HG02588 (cell line): ENCODE measurements at regions not wholly inside any gene's neighbourhood (a gene's known extent, or its start where the extent isn't known, plus 50 kb on each side); places are given as distances from the start of the nearest gene placed in this dataset.

Source experiments
- ATAC-seq: cut with Tn5 transposase; IDR thresholded peaks from one replicate; pipeline ENCODE4 v1.9.1; 2021; ENCODE audit warnings: mild to moderate bottlenecking, moderate library complexity; ENCODE audit not compliant: unreplicated experiment

DNA sequence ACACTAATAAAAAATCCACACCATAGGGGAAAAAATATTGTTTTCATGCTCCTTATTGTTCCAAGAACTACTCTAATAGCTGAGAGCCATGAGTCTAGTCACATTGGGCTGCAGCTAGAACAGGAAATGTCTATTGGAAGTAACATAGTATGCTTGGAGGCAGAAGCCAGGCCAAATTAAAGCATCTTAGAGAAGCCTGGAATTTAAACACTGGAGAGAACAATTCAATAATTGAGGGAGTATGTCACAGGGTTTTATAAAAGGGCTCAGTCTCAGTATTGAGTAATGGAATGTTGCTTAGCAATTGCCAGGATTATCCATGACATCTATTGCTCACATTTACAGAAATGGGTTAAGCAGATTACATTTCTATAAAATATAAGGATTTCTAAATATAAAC is 471.3 kb downstream of the LMO4 start:
- no peak for ATAC-seq

DNA sequence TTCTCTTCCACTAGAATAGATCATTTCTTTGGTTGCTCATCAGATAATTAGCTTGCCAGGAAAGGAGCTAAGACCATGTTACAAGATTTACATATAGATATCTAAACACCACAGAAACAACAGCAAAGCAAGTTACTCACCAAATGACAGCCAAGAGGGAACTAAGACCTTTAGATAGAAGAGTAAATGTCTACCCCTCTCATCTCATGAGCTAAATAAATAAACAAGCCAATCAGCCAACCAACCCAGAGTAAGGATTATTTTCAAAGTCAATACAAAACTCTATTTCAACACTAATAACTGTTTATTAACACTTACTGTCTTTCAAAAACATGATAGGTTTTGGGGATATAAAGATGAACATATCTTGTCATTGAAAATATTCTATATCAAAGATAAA is 474.7 kb downstream of the LMO4 start:
- no peak for ATAC-seq

GRCh38 chr1:87804128-87804527 is 475.4 kb downstream of the LMO4 start:
- no peak for ATAC-seq

DNA sequence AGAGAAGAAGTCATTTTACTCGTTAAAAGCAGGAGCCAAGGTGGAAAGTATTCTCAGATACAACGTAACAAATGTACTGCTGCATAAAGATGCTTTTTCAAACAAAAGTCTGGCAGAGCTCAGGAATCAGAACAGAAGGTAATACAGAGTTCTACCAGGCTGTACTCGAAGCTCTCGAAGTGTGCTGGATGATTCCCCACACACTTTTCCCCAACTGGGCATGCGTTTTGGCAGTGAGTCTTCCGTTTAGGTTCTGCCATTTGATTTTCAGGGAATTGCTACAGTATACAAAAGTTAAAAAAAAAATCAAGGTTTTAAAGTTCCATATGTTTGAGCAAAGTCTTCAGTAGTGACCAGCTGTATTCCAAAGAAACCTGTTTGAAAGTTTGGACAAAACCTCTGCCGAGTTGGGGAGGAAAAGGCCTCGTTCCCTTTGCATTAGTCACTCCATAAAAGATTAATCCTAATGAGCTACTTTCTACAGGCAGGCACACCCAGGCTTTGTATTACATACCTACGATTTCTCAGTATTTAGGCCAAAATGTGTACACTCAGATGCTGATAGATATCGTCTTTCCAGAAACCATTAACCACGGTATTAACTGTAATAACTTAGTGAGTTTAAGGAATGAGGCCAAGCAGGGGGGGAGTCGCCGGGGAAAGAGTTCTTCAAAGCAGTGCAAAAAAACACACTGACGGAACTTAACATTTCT is 477.1 kb downstream of the LMO4 start:
- ATAC-seq: no peak

DNA sequence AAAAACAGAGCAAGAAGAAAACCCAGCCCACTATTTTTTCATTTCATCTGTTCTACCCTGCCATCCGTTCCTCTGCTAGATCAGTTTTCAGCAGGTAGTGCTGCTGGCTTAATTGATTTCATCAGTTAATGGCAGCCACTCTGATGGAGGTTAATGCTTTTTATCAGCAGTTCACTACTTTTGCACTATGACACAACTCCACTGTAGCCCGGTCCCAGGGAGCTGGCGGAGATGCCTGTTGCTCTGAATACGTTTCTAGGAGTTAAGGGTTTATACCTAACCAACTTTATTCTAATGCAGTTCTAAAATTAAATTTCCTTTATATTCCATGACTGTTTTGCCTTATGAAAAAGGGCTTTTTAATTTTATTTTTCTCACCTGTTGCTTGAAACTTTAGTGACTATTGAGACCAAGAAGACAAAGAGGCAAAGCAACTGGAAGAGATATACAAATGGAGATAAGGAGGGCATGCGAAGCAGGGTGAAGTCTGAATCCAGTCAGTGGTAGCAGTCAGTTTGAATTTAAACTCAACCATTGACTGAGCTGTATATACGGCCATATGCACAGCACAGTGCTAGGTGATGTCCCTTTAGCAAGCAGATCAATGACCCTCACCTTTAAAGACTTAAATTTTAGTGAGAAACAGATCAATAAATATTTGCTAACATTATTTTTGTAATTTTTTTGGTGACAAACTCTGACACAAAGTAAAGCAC is 477.9 kb downstream of the LMO4 start:
- no peak for ATAC-seq

DNA sequence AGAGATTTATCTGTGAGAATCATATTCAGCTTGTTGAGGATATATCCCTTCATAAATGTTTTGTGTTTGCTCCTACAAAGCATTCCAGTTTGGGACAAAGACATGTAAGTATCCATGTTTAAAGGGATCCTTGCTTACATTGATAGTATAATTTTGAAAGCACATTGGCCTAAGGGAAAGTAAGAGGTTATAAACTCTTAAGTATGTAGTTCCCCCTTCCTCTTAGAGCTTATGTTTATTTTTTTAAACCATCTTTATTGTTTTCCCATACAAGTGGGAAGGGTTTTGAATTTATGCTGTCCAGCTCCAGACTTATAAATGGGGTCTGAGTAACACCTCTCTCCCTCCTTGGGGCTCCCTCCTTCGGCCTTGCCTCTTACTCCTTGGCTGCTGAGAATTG is 481.5 kb downstream of the LMO4 start:
- ATAC-seq: no peak

DNA sequence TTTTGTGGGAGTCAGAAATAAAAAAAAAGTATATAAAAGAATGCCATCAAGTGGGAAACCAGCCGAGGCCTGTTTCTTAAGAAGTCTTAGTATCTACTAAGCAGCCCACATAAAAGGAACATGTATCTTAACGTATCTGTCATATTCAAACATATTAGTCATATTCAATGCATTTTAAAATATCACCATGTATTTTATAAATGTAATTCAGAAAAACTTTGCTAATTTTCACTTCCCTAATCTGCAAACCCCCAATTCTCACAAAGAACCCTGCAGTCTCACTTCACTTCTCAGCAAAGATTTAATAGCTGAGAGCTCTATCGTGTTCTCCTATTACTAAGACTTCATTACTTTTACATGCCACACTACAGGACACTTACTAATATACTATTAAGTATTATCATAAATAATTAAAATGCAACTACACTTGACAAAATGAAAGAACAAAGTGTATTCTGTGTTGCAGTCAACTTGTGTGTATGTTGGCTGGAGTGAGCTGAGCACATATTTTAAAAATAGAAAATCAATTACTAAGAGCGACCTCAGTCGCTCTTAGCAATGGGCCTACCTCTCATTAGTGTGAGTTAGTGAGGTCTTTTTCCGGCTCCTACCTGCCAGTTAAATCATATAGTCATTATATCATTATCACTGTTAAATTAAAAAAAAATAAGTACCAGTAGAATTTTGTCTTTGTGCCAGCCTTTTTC is 484.3 kb downstream of the LMO4 start:
- ATAC-seq: peak; percentile 73

GRCh38 chr1:87814573-87814972 is 485.9 kb downstream of the LMO4 start:
- no peak for ATAC-seq

DNA sequence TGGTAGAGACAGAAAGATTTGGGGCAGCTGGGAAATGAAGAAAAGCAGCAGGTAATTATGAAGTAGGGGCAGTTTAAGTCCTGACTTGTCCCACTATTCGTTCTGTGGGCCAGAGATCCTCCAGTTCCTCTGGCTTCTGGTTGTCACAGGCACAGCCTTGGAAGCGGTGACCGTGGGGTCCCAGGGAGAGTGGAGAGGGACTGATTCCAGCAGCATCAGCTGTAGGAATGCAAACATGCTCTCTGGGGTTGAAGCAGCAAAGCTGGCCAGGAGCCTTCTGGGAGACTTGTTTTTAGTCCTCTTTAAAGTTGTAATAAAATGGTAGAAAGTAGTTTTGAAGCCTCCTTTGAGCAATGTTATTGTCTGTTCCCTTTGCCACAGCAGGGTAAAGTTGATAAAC is 488.0 kb downstream of the LMO4 start:
- ATAC-seq: no peak

DNA sequence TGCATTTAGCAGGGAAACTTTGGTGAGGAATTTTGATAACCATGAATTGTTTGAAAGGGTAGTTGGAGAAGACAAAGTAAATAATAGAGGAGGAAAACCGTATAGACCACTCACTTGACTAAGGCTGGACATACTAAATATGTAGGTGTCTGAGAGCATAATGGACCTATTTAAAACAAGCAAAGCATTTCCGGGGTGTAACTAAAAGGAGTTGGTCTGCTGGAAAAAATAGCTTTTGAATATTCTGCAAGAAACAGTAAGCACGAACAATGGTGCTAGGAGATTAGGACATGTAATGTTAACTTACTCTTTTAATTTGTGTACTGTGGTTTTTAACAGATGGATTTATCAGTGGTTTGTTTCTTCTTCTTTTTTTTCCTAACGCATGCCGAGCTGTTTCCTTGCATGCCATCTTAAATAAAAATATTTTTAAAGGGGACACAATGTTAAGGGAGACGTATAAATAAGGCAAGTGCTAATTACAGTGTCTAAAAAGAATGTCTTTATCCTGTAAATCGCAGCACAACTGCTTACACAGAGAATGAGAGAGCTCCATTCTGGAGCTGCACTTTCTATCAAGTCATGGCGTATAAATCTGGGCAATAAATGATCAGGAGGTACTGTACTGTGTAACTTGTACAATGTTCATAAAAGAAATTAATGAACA is 492.1 kb downstream of the LMO4 start:
- ATAC-seq: no peak

DNA sequence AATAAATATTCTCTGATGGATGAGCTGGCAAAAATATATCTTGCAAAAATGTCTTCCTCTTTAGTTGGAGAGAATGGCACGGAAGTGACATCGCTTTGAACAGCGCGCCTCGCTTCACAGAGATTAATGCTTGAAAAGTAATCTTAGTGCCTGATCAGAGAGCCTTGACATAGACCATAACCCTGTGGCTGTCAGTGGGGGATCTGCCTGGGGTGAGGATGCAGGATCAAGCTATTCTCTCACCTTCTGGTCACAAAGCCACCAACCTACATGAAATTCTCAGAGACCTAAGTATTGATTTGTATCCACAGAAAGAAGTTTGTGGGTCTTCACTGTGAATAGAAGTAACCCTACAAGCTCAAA is 492.6 kb downstream of the LMO4 start:
- no peak for ATAC-seq

DNA sequence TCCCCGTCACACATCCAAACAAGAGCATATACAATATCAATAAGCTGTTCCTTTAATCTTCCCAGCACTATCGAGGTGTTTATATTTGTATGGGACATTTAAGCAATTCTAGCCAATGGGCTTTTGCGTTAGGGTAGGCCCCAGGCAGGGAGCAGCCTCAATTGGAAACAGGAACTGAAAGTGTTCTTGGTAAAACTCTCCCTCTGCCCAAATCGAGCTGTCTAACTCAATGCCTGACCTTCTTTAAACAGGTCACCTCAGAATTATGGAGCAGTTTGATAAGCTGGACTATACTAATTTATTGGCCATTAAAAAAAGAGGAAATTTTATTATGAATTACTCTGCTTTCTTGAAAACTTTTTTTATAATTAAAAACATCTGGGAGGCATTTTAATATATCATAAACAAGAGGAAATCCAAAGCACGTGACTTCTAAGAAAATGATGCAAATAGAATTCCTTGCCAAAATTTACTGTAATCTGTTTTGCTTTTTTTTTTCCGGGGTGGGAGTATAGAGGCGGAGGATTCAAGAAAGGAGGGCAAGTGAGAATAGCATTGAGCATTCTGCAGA is 498.1 kb downstream of the LMO4 start:
- ATAC-seq: peak; percentile 92

DNA sequence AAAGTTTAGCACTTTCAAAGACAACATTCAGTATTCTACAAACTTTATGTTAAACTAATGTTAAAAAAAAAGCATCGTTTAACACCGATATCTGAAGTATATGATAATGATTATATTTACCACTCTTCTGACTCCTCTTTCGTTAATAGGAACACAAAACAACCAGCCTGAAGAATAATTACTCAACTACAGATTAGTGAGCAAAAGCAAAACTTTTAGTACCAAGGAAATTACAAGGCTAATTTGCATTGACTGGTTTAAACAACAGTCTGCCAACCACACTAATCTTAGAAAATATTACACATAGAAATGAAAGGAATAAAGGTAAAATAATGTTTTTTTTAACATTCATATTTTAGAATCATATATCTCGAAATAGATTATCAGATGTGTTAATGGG is 500.7 kb downstream of the LMO4 start:
- peak; percentile 49 for ATAC-seq

DNA sequence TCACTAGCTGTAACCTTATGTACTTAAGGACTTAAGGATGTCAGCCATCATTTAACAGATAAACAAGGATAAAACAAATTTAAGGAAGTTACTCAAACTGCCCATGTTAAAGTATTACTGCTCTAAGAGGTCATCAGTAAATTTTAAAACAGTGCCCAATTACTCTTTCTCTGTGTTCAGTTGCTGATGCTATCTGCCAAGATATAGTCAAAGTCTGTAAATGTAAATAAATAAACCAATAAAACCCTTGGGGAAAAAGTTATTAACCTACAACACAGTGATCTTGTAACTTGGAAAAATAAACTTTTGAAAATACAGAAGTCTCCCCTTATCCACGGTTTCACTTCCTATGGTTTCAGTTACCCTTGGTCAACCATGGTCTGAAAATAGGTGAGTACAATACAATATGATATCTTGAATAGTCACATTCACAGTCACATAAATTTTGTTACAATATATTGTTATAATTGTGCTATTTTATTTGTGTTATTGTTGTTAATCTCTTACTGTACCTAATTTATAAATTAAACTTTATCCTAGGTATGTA is 501.8 kb downstream of the LMO4 start:
- ATAC-seq: no peak

DNA sequence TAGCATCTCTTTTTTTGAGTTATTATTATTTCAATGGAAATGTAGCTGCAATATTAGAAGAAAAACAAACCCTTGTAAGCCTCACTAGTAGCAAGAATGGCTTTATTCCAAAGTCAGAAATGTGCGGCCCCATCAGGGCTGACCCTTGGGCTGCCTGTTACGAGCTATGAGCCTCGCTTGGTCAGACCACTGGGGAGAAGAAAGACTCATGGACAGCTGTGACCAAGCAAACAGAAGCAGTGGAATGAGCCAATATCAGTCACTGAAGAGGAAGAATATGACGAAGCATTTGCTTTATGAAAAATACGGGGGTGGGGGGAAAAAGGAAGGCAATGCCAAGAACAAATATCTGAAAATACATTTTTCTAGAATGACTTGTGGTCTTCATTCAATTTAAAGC is 504.5 kb downstream of the LMO4 start:
- ATAC-seq: no peak

- ATAC-seq: no peak
Observed at GRCh38 chr1:87834151-87834550, 505.5 kb downstream of the LMO4 start.

DNA sequence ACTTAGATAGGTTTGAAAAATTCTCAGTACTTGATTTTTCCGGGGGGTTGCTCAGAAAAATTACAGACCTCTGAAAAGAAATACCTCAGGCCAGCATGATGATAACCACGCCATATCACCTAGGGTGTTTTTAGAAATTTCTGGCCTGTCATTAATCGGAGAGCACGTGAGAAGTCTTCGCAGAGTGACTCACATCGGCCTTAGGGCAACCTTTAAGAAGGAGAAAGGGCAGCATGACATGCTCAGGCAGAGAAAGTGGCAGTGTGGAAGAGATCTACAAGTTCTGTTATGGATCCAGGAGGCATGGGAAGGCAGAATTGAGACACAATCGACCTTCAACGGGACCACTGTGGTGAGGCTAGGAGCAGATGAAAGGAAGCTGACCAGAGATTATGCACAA is 506.3 kb downstream of the LMO4 start:
- ATAC-seq: no peak

DNA sequence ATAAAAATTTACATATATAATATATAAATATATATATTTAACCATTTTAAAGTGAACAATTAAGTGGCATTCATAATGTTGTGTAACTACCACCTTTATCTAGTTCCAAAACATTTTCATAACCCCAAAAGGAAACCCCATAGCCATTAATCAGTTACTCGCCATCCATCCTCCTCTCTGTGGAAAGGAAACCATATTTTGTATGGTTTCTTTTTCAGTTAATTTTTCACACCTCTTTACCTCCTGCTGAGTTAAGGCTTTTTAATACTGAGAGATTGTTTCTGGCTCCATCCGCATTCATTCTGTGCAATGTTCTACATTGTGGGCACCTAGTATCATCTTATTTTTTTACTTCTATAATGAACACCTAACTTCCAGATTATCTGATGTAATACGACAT is 512.1 kb downstream of the LMO4 start:
- ATAC-seq: peak; percentile 94

GRCh38 chr1:87841332-87841731 is 512.7 kb downstream of the LMO4 start:
- ATAC-seq: no peak

- ATAC-seq: no peak
Observed at GRCh38 chr1:87842156-87842555, 513.5 kb downstream of the LMO4 start.

GRCh38 chr1:87844251-87844650 is 515.6 kb downstream of the LMO4 start:
- no peak for ATAC-seq
